ENCODE measurements at regions not wholly inside any gene's neighbourhood (a gene's known extent, or its start where the extent isn't known, plus 50 kb on each side); places are given as distances from the start of the nearest gene placed in this dataset.

DNA sequence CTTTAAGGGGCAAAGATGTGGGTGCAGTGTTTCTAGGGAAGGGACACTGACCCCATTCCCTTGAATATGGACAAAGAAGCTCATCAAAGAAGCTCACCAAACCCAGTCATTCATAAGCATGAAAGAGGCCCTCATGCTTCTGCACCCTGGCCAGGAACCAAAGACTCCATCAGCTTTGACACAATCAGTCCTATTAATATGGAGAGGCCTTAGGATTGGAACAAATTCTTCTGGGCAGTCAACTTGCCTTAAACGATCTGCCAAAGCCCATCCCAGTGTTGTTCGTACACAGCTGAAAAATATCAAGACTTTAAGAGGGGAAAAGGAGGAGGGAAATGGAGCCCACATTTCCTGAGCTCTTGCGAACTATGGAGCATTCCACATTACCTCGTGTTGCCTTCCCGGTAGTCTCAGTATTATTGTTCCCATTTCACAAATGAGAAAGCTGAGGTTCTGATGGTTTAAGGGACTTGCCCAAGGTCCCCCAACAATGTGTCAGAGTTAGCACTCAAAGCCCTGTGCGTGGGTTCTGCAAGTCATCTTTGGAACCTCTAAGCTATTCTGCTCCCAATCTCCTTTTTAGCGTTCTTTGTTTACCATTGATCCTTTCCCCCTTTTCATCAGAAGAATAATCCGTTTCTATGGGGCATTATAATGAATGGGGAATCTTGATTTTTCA lies 161.9 kb downstream of the ZBTB18 start:
- intact Hi-C loops (cut with DNase I, micrococcal nuclease), result no loop called here
- no peak for DNase-seq
- ATAC-seq, result no peak

- DNase-seq (peak in 1 of 2 donors; percentile 46), ATAC-seq (no peak)
- intact Hi-C loops (cut with DNase I, micrococcal nuclease), result no loop called here
These were observed 163.2 kb downstream of the ZBTB18 start for GRCh38 chr1:244214009-244214967.

DNA sequence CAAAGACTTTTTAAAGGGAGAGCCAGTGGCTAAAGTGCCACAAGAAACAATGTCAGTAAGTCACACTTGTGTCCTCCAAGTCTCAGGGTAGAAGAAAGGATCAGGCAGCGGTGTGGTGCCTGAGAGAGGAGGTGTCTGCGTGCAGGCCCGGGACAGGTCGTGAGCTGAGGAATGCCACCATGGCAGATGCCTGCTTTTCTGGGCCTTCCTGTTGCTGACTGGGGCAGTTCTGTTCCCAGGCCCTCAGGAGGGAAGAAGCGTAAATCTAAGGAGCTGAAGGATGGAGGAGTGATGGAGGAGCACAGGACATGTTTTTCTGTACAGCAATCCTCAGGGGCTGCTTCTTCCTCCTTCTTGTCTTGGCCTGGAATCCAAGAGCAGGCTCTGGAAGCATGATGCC lies 165.8 kb downstream of the ZBTB18 start:
- DNase-seq, result no peak
- no peak for ATAC-seq
- intact Hi-C loops (cut with DNase I, micrococcal nuclease), result no loop called here

GRCh38 chr1:244217711-244218110 lies 166.6 kb downstream of the ZBTB18 start:
- ATAC-seq (no peak), DNase-seq (no peak)
- intact Hi-C loops (cut with DNase I, micrococcal nuclease), result no loop called here

- DNase-seq (no peak), ATAC-seq (no peak)
- intact Hi-C loops (cut with DNase I, micrococcal nuclease), result no loop called here
These were observed 167.1 kb downstream of the ZBTB18 start for GRCh38 chr1:244218220-244218619.

- ATAC-seq (no peak), DNase-seq (no peak)
- intact Hi-C loops (cut with DNase I, micrococcal nuclease), result no loop called here
These were observed 168.1 kb downstream of the ZBTB18 start for GRCh38 chr1:244219149-244219548.

GRCh38 chr1:244219802-244220201 lies 168.7 kb downstream of the ZBTB18 start:
- intact Hi-C loops (cut with DNase I, micrococcal nuclease), result no loop called here
- no peak for ATAC-seq
- no peak for DNase-seq

- ATAC-seq (no peak), DNase-seq (no peak)
- intact Hi-C loops (cut with DNase I, micrococcal nuclease), result no loop called here
These were observed 169.3 kb downstream of the ZBTB18 start for GRCh38 chr1:244220410-244220809.

DNA sequence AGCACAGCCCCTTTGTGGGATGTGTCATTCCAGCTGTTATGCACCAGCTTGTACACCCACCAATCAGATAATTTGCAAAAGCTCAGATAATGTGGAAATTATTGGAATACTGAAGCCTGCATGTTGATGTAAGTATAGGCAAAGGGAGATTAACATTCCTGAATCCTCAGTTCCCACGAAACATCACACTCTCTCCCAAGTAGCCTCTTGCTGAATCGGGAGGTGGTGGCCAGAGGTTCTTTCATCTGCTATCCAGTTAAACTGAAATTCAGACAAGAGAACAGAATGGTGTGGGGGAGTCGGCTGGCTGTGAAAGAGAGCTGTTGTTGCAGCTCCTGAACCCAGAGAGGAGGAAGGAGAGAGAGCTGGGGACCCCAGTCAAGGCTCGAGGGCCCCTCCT lies 170.9 kb downstream of the ZBTB18 start:
- DNase-seq, result no peak
- ATAC-seq, result no peak
- intact Hi-C loops (cut with DNase I, micrococcal nuclease), result no loop called here

DNA sequence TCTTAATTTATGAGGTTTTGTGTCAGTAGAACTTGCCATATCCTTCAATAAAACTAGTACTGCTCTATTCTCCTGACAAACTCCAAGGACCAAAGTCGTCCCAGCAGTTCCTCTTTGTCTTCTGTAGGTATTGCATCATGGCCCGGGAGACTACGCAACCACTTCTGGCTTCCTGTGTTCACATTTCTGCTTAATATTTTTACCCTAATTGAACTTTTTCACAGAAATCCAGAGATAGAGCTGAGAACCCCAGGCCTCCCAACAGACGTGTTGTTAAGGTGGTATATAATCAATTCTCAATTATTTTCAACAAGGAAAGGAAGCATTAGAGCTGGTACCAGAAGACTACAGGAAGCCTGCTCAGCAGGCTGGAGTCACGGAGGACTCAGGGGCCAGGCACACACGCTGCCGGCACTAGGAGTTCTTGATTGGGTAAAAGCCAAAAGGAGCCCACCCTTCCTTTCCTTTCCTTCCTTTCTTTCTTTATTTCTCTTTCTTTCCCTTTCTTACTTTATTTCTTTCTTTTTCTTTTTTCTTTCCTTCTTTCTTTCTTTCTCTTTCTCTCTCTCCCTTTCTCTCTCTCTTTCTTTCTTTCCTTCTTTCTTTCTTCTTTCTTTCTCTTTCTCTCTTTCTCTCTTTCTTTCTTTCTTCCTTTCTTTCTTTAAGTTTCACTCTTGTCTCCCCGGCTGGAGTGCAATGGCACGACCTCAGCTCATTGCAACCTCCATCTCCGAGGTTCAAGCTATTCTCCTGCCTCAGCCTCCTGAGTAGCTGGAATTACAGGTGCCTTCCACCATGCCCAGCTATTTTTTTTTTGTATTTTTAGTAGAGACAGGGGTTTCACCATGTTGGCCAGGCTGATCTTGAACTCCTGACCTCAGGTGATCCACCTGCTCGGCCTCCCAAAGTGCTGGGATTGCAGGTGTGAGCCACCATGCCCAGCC lies 173.7 kb downstream of the ZBTB18 start:
- intact Hi-C loops (cut with DNase I, micrococcal nuclease), result no loop called here
- no peak for ATAC-seq
- peak in 1 of 2 donors; percentile 9 for DNase-seq

- no peak for ATAC-seq
- intact Hi-C loops (cut with DNase I, micrococcal nuclease), result no loop called here
- DNase-seq, result no peak
These were observed 175.4 kb downstream of the ZBTB18 start for GRCh38 chr1:244226435-244226834.

DNA sequence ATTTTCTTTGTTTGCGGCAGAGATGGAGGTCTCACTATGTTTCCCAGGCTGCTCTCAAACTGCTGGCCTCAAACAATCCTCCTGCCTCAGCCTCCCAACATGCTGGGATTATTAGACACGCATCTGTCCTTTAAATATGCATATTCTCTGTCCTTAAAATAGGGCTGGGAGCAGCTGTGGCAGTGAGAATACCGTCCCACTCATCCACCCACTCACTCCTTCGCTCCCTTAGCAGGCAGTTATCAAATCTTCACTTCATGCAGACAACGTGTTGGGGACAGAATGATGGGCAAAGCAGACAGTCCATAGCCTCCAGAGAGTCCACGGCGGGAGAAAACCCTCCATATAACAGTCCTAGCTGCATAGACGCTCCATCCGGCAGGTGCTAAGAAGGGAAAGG lies 179.4 kb downstream of the ZBTB18 start:
- no peak for ATAC-seq
- DNase-seq, result no peak
- intact Hi-C loops (cut with DNase I, micrococcal nuclease), result no loop called here

DNA sequence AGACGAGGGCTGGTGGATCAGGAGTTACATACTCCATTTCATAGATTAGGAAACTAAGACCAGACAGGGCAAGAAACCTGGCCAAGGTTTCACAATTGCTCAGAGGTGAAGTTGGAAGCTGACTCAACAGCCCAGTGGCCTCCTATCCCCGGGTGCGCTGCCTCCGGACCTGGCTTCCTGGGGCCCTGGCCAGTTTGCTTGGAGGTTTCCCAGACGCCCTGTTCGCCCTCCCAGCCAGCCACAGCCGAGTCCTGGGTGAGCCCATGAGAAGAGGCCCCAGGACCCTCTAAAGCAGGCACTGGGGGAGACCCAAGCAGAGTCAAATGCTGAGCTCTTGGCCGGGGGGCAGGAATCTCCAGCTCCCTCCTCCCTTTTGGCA lies 180.1 kb downstream of the ZBTB18 start:
- no peak for DNase-seq
- intact Hi-C loops (cut with DNase I, micrococcal nuclease), result no loop called here
- ATAC-seq, result no peak

DNA sequence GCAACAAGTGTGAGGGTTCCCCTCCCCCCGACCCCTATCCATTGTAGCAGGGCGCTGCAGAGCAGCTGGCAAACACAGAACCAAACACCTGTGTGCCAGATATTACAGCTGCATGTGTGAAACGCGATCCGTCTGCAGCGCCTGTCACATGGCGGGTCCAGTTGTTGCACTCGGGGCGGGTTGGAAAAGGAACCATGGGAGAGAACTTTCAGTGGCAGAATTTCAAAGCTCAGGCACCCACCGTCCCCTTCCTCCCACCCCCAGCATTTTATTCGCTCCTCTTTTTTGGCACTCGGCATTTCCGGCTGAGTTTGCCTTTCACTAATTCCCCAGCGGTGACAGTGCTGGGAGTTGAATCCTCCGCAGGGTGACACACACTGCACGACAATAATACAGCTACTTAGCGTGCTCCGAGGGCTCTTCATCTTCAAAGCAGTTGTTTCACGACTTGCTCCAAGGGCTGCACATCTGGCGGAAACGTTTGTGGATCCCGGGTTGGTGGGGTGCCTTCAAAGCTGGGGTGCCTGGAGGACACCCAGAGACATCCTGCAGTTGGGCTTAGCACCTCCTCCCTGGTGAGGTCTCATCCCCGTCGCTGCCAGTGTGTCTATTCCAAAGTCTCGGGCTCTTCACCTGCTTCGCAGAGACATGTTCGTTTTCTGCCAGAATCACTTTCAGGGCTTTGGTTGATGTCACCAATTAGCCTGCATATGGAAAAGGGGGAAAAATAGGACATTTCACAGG lies 180.7 kb downstream of the ZBTB18 start:
- DNase-seq (no peak), ATAC-seq (peak; percentile 31)
- intact Hi-C loops (cut with DNase I, micrococcal nuclease), result no loop called here

DNA sequence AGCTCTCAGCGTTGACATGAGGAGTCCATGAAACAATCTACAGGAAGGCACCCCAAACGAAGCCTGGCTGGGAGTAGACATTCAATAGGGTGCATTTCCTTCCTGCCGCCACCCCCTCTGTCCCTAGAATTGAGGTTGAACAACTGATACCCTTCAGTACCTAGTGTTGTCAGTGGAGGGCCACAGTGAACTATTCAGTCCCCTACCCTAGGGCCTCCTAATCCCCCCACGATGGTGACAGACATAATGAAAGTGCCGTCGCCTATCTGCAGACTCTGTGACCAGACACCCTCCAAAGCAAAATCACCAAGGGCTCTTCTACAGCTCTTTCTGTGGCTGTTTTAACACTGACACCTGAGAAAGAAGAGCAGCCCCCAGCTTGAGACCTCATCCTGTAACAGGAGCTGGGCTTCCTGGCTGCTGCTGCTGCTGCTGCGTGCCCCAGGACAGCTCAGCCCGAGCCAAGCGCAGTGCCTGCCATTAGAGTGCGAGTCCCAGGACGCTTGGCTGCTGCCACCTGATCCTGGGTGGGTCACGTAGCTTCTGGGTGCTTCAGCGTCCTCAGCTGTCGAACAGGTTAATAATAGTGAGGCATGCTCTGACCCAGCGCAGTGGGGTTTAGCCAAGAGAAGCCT lies 183.0 kb downstream of the ZBTB18 start:
- ATAC-seq (no peak), DNase-seq (no peak)
- intact Hi-C loops (cut with DNase I, micrococcal nuclease), result no loop called here

GRCh38 chr1:244235157-244235556 lies 184.1 kb downstream of the ZBTB18 start:
- ATAC-seq, result no peak
- intact Hi-C loops (cut with DNase I, micrococcal nuclease), result no loop called here
- DNase-seq, result no peak

GRCh38 chr1:244236101-244236500 lies 185.0 kb downstream of the ZBTB18 start:
- DNase-seq (no peak), ATAC-seq (no peak)
- intact Hi-C loops (cut with DNase I, micrococcal nuclease), result no loop called here

GRCh38 chr1:244236721-244237120 lies 185.6 kb downstream of the ZBTB18 start:
- no peak for DNase-seq
- ATAC-seq, result no peak
- intact Hi-C loops (cut with DNase I, micrococcal nuclease), result no loop called here

Measured in left colon (tissue), 2 donors.